ENCODE measurements at regions not wholly inside any gene's neighbourhood (a gene's known extent, or its start where the extent isn't known, plus 50 kb on each side); places are given as distances from the start of the nearest gene placed in this dataset.
"Not testable (repeated sequence)": the region's sequence is repeated elsewhere in the genome, so short reads cannot be mapped to it uniquely, and the experiment has no call there.

- no peaks in the 10 kb centered on the region for H3K9me3 ChIP-seq
- H3K4me1 ChIP-seq, result no peaks in the 10 kb centered on the region
- H3K36me3 ChIP-seq, result no peaks in the 10 kb centered on the region
- DNase-seq, result no peak
- 73 to 93% methylated on average over 3 of the region's 3 CpGs for WGBS, 2 donors
- H3K27ac ChIP-seq, result no peak overlapping the region
- H3K27me3 ChIP-seq, result no peaks in the 10 kb centered on the region
- no peak overlapping the region for H3K4me3 ChIP-seq (replicated peaks in 1 of 3)
- intact Hi-C loops (cut with DNase I), result no loop called here
- no peak for TF ChIP-seq POLR2A (IDR thresholded peaks at IDR 0.05)
Measured at GRCh38 chr11:87548797-87549196, 511.1 kb downstream of the TMEM135 start.

- 57 to 60% methylated on average over 1 of the region's 1 CpG for WGBS, 2 donors
Measured at GRCh38 chr11:87545858-87546257, 508.1 kb downstream of the TMEM135 start.

GRCh38 chr11:87539596-87539995 lies 501.9 kb downstream of the TMEM135 start:
- no peaks in the 10 kb centered on the region for H3K36me3 ChIP-seq

More at GRCh38 chr11:87545858-87546257, 508.1 kb downstream of the TMEM135 start:
- intact Hi-C loops (cut with DNase I), result no loop called here
- Histone ChIP-seq H3K4me1 (no peaks in the 10 kb centered on the region), H3K4me3 (replicated peaks in 1 of 3) (no peak overlapping the region), H3K36me3 (no peaks in the 10 kb centered on the region), H3K27me3 (no peaks in the 10 kb centered on the region), H3K9me3 (no peaks in the 10 kb centered on the region), H3K27ac (no peak overlapping the region)
- no peak for DNase-seq
- no peak for TF ChIP-seq CTCF (IDR thresholded peaks at IDR 0.05)
- no peak for TF ChIP-seq POLR2A (IDR thresholded peaks at IDR 0.05)

GRCh38 chr11:87536565-87536964 lies 498.8 kb downstream of the TMEM135 start:
- H3K4me1 ChIP-seq, result no peaks in the 10 kb centered on the region
- TF ChIP-seq CTCF (IDR thresholded peaks at IDR 0.05), result no peak
- intact Hi-C loops (cut with DNase I), result no loop called here
- H3K27me3 ChIP-seq, result no peaks in the 10 kb centered on the region
- no peaks in the 10 kb centered on the region for H3K36me3 ChIP-seq
- H3K9me3 ChIP-seq, result no peaks in the 10 kb centered on the region
- no peak overlapping the region for H3K27ac ChIP-seq
- H3K4me3 ChIP-seq (replicated peaks in 1 of 3), result no peak overlapping the region
- no peak for DNase-seq
- WGBS, 2 donors, result 83 to 85% methylated on average over 4 of the region's 4 CpGs

More at GRCh38 chr11:87539596-87539995, 501.9 kb downstream of the TMEM135 start:
- intact Hi-C loops (cut with DNase I), result no loop called here
- Histone ChIP-seq H3K27ac (no peak overlapping the region), H3K4me1 (no peaks in the 10 kb centered on the region), H3K9me3 (no peaks in the 10 kb centered on the region), H3K4me3 (replicated peaks in 1 of 3) (no peak overlapping the region), H3K27me3 (no peaks in the 10 kb centered on the region)
- TF ChIP-seq CTCF (IDR thresholded peaks at IDR 0.05) (no peak), POLR2A (IDR thresholded peaks at IDR 0.05) (no peak)
- no peak for DNase-seq
- 82 to 87% methylated on average over 1 of the region's 1 CpG for WGBS, 2 donors

GRCh38 chr11:87536016-87536415 lies 498.3 kb downstream of the TMEM135 start:
- no peaks in the 10 kb centered on the region for H3K36me3 ChIP-seq
- no peak for DNase-seq
- WGBS, 2 donors, result 78 to 90% methylated on average over 2 of the region's 2 CpGs
- H3K4me3 ChIP-seq (replicated peaks in 1 of 3), result no peak overlapping the region
- no peaks in the 10 kb centered on the region for H3K27me3 ChIP-seq
- H3K4me1 ChIP-seq, result no peaks in the 10 kb centered on the region
- no peak for TF ChIP-seq POLR2A (IDR thresholded peaks at IDR 0.05)
- TF ChIP-seq CTCF (IDR thresholded peaks at IDR 0.05), result no peak
- no peaks in the 10 kb centered on the region for H3K9me3 ChIP-seq
- intact Hi-C loops (cut with DNase I), result no loop called here
- H3K27ac ChIP-seq, result no peak overlapping the region

- no peak for TF ChIP-seq POLR2A (IDR thresholded peaks at IDR 0.05)
- no peak for TF ChIP-seq CTCF (IDR thresholded peaks at IDR 0.05)
- Histone ChIP-seq H3K27ac (no peak overlapping the region), H3K4me1 (no peaks in the 10 kb centered on the region), H3K4me3 (replicated peaks in 1 of 3) (no peak overlapping the region), H3K9me3 (no peaks in the 10 kb centered on the region), H3K27me3 (no peaks in the 10 kb centered on the region), H3K36me3 (no peaks in the 10 kb centered on the region)
- intact Hi-C loops (cut with DNase I), result no loop called here
- 79 to 80% methylated on average over 4 of the region's 4 CpGs for WGBS, 2 donors
- no peak for DNase-seq
Measured at GRCh38 chr11:87535513-87535912, 497.8 kb downstream of the TMEM135 start.

GRCh38 chr11:87531835-87532234 lies 494.1 kb downstream of the TMEM135 start:
- H3K9me3 ChIP-seq; H3K27ac ChIP-seq; intact Hi-C loops (cut with DNase I); DNase-seq; H3K36me3 ChIP-seq; H3K4me1 ChIP-seq; H3K27me3 ChIP-seq; H3K4me3 ChIP-seq (replicated peaks in 1 of 3): not testable (repeated sequence)
